Nephron (organoid): ENCODE measurements at regions not wholly inside any gene's neighbourhood (a gene's known extent, or its start where the extent isn't known, plus 50 kb on each side); places are given as distances from the start of the nearest gene placed in this dataset.
A peak's percentile ranks its signal among the peaks of the same experiment; 100 is the strongest.

Source experiments
- H3K27ac Mint-ChIP-seq, 3 experiments: 2 replicates each; pipeline ENCODE4 v1.8.0; 2020; ENCODE audit warnings: mixed read lengths in 3 of 3, mild to moderate bottlenecking in 2 of 3, moderate library complexity in 1 of 3
- H3K27me3 Mint-ChIP-seq: 2 replicates; pipeline ENCODE4 v1.8.0; 2021; ENCODE audit warnings: low read depth, mild to moderate bottlenecking, moderate library complexity, mixed read lengths
- H3K36me3 Mint-ChIP-seq: 2 replicates; pipeline ENCODE4 v1.8.0; 2020; ENCODE audit warnings: low read depth, mixed read lengths
- H3K4me1 Mint-ChIP-seq: 2 replicates; pipeline ENCODE4 v1.8.0; 2020; ENCODE audit warnings: mixed read lengths
- H3K4me3 Mint-ChIP-seq, 3 experiments: 2 replicates each; pipeline ENCODE4 v1.8.0; 2020; ENCODE audit warnings: mild to moderate bottlenecking in 3 of 3, mixed read lengths in 3 of 3, moderate library complexity in 2 of 3
- H3K9me3 Mint-ChIP-seq: 2 replicates; pipeline ENCODE4 v1.8.0; 2020; ENCODE audit warnings: mixed read lengths
- CTCF ChIP-seq, 3 experiments: fragments of 200-600 bp; sonication (generic); IDR thresholded peaks; one replicate each; pipeline ENCODE4 v1.5.0; 2021; ENCODE audit warnings: antibody characterized with exemption in 3 of 3; ENCODE audit not compliant: unreplicated experiment in 3 of 3

- Mint-ChIP-seq H3K4me3 (no peak overlapping the region), H3K9me3 (no peaks in the 10 kb centered on the region), H3K27me3 (no peaks in the 10 kb centered on the region), H3K4me1 (peaks cover 61% of the 10 kb centered on the region), H3K27ac (peak overlapping the region; percentile 40 to 99 (median 98)), H3K36me3 (no peaks in the 10 kb centered on the region)
- no peak for TF ChIP-seq CTCF (IDR thresholded peaks at IDR 0.05; ENCODE audit: unreplicated experiment in 3 of 3)
Observed at GRCh38 chrX:68919707-68920106, 90.9 kb downstream of the EFNB1 start.

GRCh38 chrX:68918202-68918601, 89.4 kb downstream of the EFNB1 start:
- Mint-ChIP-seq H3K27ac (peak overlapping the region in 2 of 3 experiments; percentile 15 to 36), H3K4me3 (no peak overlapping the region), H3K36me3 (no peaks in the 10 kb centered on the region), H3K4me1 (peaks cover 58% of the 10 kb centered on the region), H3K27me3 (no peaks in the 10 kb centered on the region), H3K9me3 (no peaks in the 10 kb centered on the region)
- TF ChIP-seq CTCF (IDR thresholded peaks at IDR 0.05; ENCODE audit: unreplicated experiment in 3 of 3) = no peak

- Mint-ChIP-seq H3K36me3 (no peaks in the 10 kb centered on the region), H3K9me3 (no peaks in the 10 kb centered on the region), H3K27ac (peak overlapping the region in 2 of 3 experiments; percentile 34 to 39), H3K27me3 (no peaks in the 10 kb centered on the region), H3K4me3 (no peak overlapping the region), H3K4me1 (peaks cover 61% of the 10 kb centered on the region)
- TF ChIP-seq CTCF (IDR thresholded peaks at IDR 0.05; ENCODE audit: unreplicated experiment in 3 of 3) = no peak
Observed at GRCh38 chrX:68917799-68918198, 89.0 kb downstream of the EFNB1 start.

GRCh38 chrX:68916891-68917290, 88.1 kb downstream of the EFNB1 start:
- H3K27me3 Mint-ChIP-seq = peaks cover 4% of the 10 kb centered on the region
- no peak overlapping the region for H3K4me3 Mint-ChIP-seq
- H3K4me1 Mint-ChIP-seq = peaks cover 60% of the 10 kb centered on the region

GRCh38 chrX:68915778-68916177, 87.0 kb downstream of the EFNB1 start:
- Mint-ChIP-seq H3K4me3 (no peak overlapping the region), H3K36me3 (no peaks in the 10 kb centered on the region), H3K27me3 (peaks cover 4% of the 10 kb centered on the region), H3K27ac (peak overlapping the region; percentile 74 to 100 (median 100)), H3K4me1 (peaks cover 60% of the 10 kb centered on the region), H3K9me3 (no peaks in the 10 kb centered on the region)
- TF ChIP-seq CTCF (IDR thresholded peaks at IDR 0.05; ENCODE audit: unreplicated experiment in 3 of 3) = no peak

More at GRCh38 chrX:68916891-68917290, 88.1 kb downstream of the EFNB1 start:
- TF ChIP-seq CTCF (IDR thresholded peaks at IDR 0.05; ENCODE audit: unreplicated experiment in 3 of 3) = no peak
- Mint-ChIP-seq H3K36me3 (no peaks in the 10 kb centered on the region), H3K27ac (peak overlapping the region; percentile 17 to 39 (median 34)), H3K9me3 (no peaks in the 10 kb centered on the region)

- Mint-ChIP-seq H3K4me1 (peaks cover 60% of the 10 kb centered on the region), H3K9me3 (no peaks in the 10 kb centered on the region), H3K36me3 (no peaks in the 10 kb centered on the region), H3K27ac (peak overlapping the region; percentile 74 to 100 (median 100)), H3K27me3 (peaks cover 4% of the 10 kb centered on the region), H3K4me3 (no peak overlapping the region)
- no peak for TF ChIP-seq CTCF (IDR thresholded peaks at IDR 0.05; ENCODE audit: unreplicated experiment in 3 of 3)
Observed at GRCh38 chrX:68914479-68914946, 85.7 kb downstream of the EFNB1 start.
